HEK293 (cell line): ENCODE measurements at regions not wholly inside any gene's neighbourhood (a gene's known extent, or its start where the extent isn't known, plus 50 kb on each side); places are given as distances from the start of the nearest gene placed in this dataset.

ENCODE experiments used
- CTCF ChIA-PET: fragments of 350-600 bp; formaldehyde crosslinking; extraction: SDS; loops from one replicate; lab custom pipeline; 2021; ENCODE audit warnings: antibody characterized with exemption; lab: Yijun Ruan, JAX
- POLR2A ChIA-PET: fragments of 300-600 bp; formaldehyde crosslinking; extraction: SDS; loops from one replicate; lab custom pipeline; 2020; ENCODE audit warnings: antibody characterized with exemption, inconsistent platforms; lab: Yijun Ruan, JAX
- H3K27ac ChIP-seq: fragments of 200-500 bp; sonication (Bioruptor generic); 2 replicates; pipeline ENCODE4 v1.5.1; 2014; ENCODE audit warnings: low read depth, low read length, control low read depth, inconsistent platforms; ENCODE audit errors: extremely low read depth
- H3K36me3 ChIP-seq, 2 experiments: fragments of 200-500 bp in 1 of 2; sonication (Bioruptor generic) in 1 of 2; 1 replicate in 1 of 2; 2 replicates in 1 of 2; pipeline ENCODE4 v1.5.1; 2014 to 2017; ENCODE audit warnings: inconsistent platforms in 2 of 2, low read length in 2 of 2; ENCODE audit not compliant: control insufficient read depth in 2 of 2, insufficient read depth in 1 of 2
- H3K4me1 ChIP-seq: fragments of 200-500 bp; sonication (Bioruptor generic); 2 replicates; pipeline ENCODE4 v1.5.1; 2014; ENCODE audit warnings: mild to moderate bottlenecking, low read length, inconsistent platforms; ENCODE audit not compliant: control insufficient read depth, insufficient read depth
- H3K4me3 ChIP-seq: 2 replicates; pipeline ENCODE4 v1.5.1; 2011; ENCODE audit warnings: low read depth, mild to moderate bottlenecking, control low read depth, low read length, moderate library complexity
- H3K9me3 ChIP-seq: fragments of 200-500 bp; sonication (Bioruptor generic); 2 replicates; pipeline ENCODE4 v1.5.1; 2014; ENCODE audit warnings: low read depth, low read length, inconsistent platforms; ENCODE audit not compliant: control insufficient read depth, insufficient read depth
- BCL11A ChIP-seq: fragments of 450-650 bp; formaldehyde crosslinking; IDR thresholded peaks from 2 replicates; pipeline ENCODE4 v1.5.1; 2016; ENCODE audit warnings: low read depth, missing biosample characterization, missing genetic modification characterization
- KLF1 ChIP-seq: fragments of 450-650 bp; formaldehyde crosslinking; IDR thresholded peaks from 2 replicates; pipeline ENCODE4 v1.5.1; 2016; ENCODE audit warnings: missing biosample characterization, missing genetic modification characterization
- KLF9 ChIP-seq: fragments of 450-650 bp; formaldehyde crosslinking; IDR thresholded peaks from 2 replicates; pipeline ENCODE4 v1.5.1; 2016; ENCODE audit warnings: missing biosample characterization, missing genetic modification characterization, low read depth
- MZF1 ChIP-seq: fragments of 450-650 bp; formaldehyde crosslinking; IDR thresholded peaks from 2 replicates; pipeline ENCODE4 v1.5.1; 2017; ENCODE audit warnings: missing biosample characterization, missing genetic modification characterization, borderline replicate concordance
- OVOL3 ChIP-seq: fragments of 450-650 bp; formaldehyde crosslinking; IDR thresholded peaks from 2 replicates; pipeline ENCODE4 v1.5.1; 2016; ENCODE audit warnings: missing biosample characterization, missing genetic modification characterization
- REST ChIP-seq: fragments of 450-650 bp; formaldehyde crosslinking; IDR thresholded peaks from 2 replicates; pipeline ENCODE4 v1.5.1; 2016; ENCODE audit warnings: missing biosample characterization, missing genetic modification characterization
- YY2 ChIP-seq: fragments of 450-650 bp; formaldehyde crosslinking; IDR thresholded peaks from 2 replicates; pipeline ENCODE4 v1.5.1; 2016; ENCODE audit warnings: missing biosample characterization, missing genetic modification characterization
- ZFP41 ChIP-seq: fragments of 450-650 bp; formaldehyde crosslinking; IDR thresholded peaks from 2 replicates; pipeline ENCODE4 v1.5.1; 2016; ENCODE audit warnings: missing biosample characterization, missing genetic modification characterization, borderline replicate concordance
- ZIC2 ChIP-seq: fragments of 450-650 bp; formaldehyde crosslinking; IDR thresholded peaks from 2 replicates; pipeline ENCODE4 v1.5.1; 2016; ENCODE audit warnings: missing biosample characterization, missing genetic modification characterization
- ZNF211 ChIP-seq: fragments of 450-650 bp; formaldehyde crosslinking; IDR thresholded peaks from 2 replicates; pipeline ENCODE4 v1.5.1; 2016; ENCODE audit warnings: low read depth, missing biosample characterization, missing genetic modification characterization
- ZNF221 ChIP-seq: fragments of 450-650 bp; formaldehyde crosslinking; IDR thresholded peaks from 2 replicates; pipeline ENCODE4 v1.5.1; 2017; ENCODE audit warnings: missing biosample characterization, missing genetic modification characterization, borderline replicate concordance
- ZNF223 ChIP-seq: fragments of 450-650 bp; formaldehyde crosslinking; IDR thresholded peaks from 2 replicates; pipeline ENCODE4 v1.5.1; 2016; ENCODE audit warnings: missing biosample characterization, missing genetic modification characterization
- ZNF239 ChIP-seq: fragments of 450-650 bp; formaldehyde crosslinking; IDR thresholded peaks from 2 replicates; pipeline ENCODE4 v1.5.1; 2016; ENCODE audit warnings: missing biosample characterization, missing genetic modification characterization
- ZNF24 ChIP-seq: fragments of 450-650 bp; formaldehyde crosslinking; IDR thresholded peaks from 2 replicates; pipeline ENCODE4 v1.5.1; 2016; ENCODE audit warnings: missing biosample characterization, missing genetic modification characterization
- ZNF366 ChIP-seq: fragments of 450-650 bp; formaldehyde crosslinking; conservative IDR thresholded peaks from 2 replicates; pipeline ENCODE4 v1.5.1; 2016; ENCODE audit warnings: missing biosample characterization, missing genetic modification characterization
- ZNF449 ChIP-seq: fragments of 450-650 bp; formaldehyde crosslinking; IDR thresholded peaks from 2 replicates; pipeline ENCODE4 v1.5.1; 2017; ENCODE audit warnings: missing biosample characterization, mild to moderate bottlenecking, missing genetic modification characterization, moderate library complexity
- ZNF600 ChIP-seq: fragments of 450-650 bp; formaldehyde crosslinking; IDR thresholded peaks from 2 replicates; pipeline ENCODE4 v1.5.1; 2016; ENCODE audit warnings: missing biosample characterization, missing genetic modification characterization
- ZNF610 ChIP-seq: fragments of 450-650 bp; formaldehyde crosslinking; IDR thresholded peaks from 2 replicates; pipeline ENCODE4 v1.5.1; 2016; ENCODE audit warnings: missing biosample characterization, missing genetic modification characterization, borderline replicate concordance
- ZNF621 ChIP-seq: fragments of 450-650 bp; formaldehyde crosslinking; IDR thresholded peaks from 2 replicates; pipeline ENCODE4 v1.5.1; 2017; ENCODE audit warnings: missing biosample characterization, missing genetic modification characterization
- ZNF629 ChIP-seq: fragments of 450-650 bp; formaldehyde crosslinking; IDR thresholded peaks from 2 replicates; pipeline ENCODE4 v1.5.1; 2017; ENCODE audit warnings: missing biosample characterization, missing genetic modification characterization
- ZNF658 ChIP-seq: fragments of 450-650 bp; formaldehyde crosslinking; IDR thresholded peaks from 2 replicates; pipeline ENCODE4; 2016; ENCODE audit warnings: missing biosample characterization, missing genetic modification characterization
- ZNF677 ChIP-seq: fragments of 450-650 bp; IDR thresholded peaks from 2 replicates; pipeline ENCODE4 v1.5.0; 2018; ENCODE audit warnings: missing biosample characterization, mild to moderate bottlenecking, missing genetic modification characterization, moderate library complexity
- ZNF692 ChIP-seq: fragments of 450-650 bp; formaldehyde crosslinking; IDR thresholded peaks from 2 replicates; pipeline ENCODE4 v1.5.1; 2016; ENCODE audit warnings: missing biosample characterization, missing genetic modification characterization
- ZNF747 ChIP-seq: fragments of 450-650 bp; formaldehyde crosslinking; IDR thresholded peaks from 2 replicates; pipeline ENCODE4 v1.5.1; 2016; ENCODE audit warnings: missing biosample characterization, missing genetic modification characterization
- ZNF768 ChIP-seq: fragments of 450-650 bp; formaldehyde crosslinking; IDR thresholded peaks from 2 replicates; pipeline ENCODE4 v1.5.1; 2018; ENCODE audit warnings: missing biosample characterization, mild to moderate bottlenecking, missing genetic modification characterization
- ZNF776 ChIP-seq: fragments of 450-650 bp; formaldehyde crosslinking; IDR thresholded peaks from 2 replicates; pipeline ENCODE4 v1.5.0; 2017; ENCODE audit warnings: missing biosample characterization, missing genetic modification characterization, borderline replicate concordance
- ZNF791 ChIP-seq: fragments of 450-650 bp; formaldehyde crosslinking; IDR thresholded peaks from 2 replicates; pipeline ENCODE4 v1.5.1; 2016; ENCODE audit warnings: missing biosample characterization, missing genetic modification characterization
- ZSCAN23 ChIP-seq: fragments of 450-650 bp; formaldehyde crosslinking; IDR thresholded peaks from 2 replicates; pipeline ENCODE4 v1.5.1; 2016; ENCODE audit warnings: missing biosample characterization, missing genetic modification characterization

GRCh38 chr10:130388746-130389145 lies 252.6 kb downstream of the GLRX3 start:
- POLR2A ChIA-PET = no interaction called here
- Histone ChIP-seq H3K27ac (no peak overlapping the region), H3K4me1 (no peaks in the 10 kb centered on the region)
- TF ChIP-seq ZNF600 (tag by site-specific recombination) (no peak), YY2 (tag by site-specific recombination) (no peak), KLF1 (tag by site-specific recombination) (no peak), KLF9 (no peak), ZNF239 (no peak), ZNF747 (tag by site-specific recombination) (no peak), REST (tag by site-specific recombination) (no peak), ZNF658 (no peak), ZFP41 (tag by site-specific recombination) (no peak), ZNF791 (tag by site-specific recombination) (no peak), ZNF221 (tag by site-specific recombination) (no peak), OVOL3 (tag by site-specific recombination) (no peak), ZNF629 (tag by site-specific recombination) (no peak), ZSCAN23 (tag by site-specific recombination) (no peak), ZNF610 (tag by site-specific recombination) (no peak), ZNF776 (tag by site-specific recombination) (no peak)
- TF ChIP-seq, all 188 proteins: peak for 0
- H3K36me3 ChIP-seq = no peaks in the 10 kb centered on the region
- CTCF ChIA-PET = no interaction called here
- H3K4me3 ChIP-seq = no peak overlapping the region
- no peaks in the 10 kb centered on the region for H3K9me3 ChIP-seq

- CTCF ChIA-PET = no interaction called here
These were observed 253.7 kb downstream of the GLRX3 start for GRCh38 chr10:130389906-130390305.

More at GRCh38 chr10:130389906-130390305, 253.7 kb downstream of the GLRX3 start:
- Histone ChIP-seq H3K4me1 (no peaks in the 10 kb centered on the region), H3K9me3 (no peaks in the 10 kb centered on the region), H3K4me3 (no peak overlapping the region), H3K27ac (no peak overlapping the region), H3K36me3 (no peaks in the 10 kb centered on the region)
- TF ChIP-seq ZNF366 (tag by site-specific recombination) (no peak), BCL11A (tag by site-specific recombination) (no peak), MZF1 (tag by site-specific recombination) (no peak), ZNF211 (no peak), ZNF449 (tag by site-specific recombination) (no peak), ZNF24 (tag by site-specific recombination) (no peak), ZNF768 (no peak), ZIC2 (no peak), ZNF677 (tag by site-specific recombination) (no peak), ZNF621 (tag by site-specific recombination) (no peak), ZNF692 (tag by site-specific recombination) (no peak), ZNF223 (tag by site-specific recombination) (no peak)
- POLR2A ChIA-PET = no interaction called here
